Adrenal gland (tissue), 5 donors: ENCODE measurements at regions not wholly inside any gene's neighbourhood (a gene's known extent, or its start where the extent isn't known, plus 50 kb on each side); places are given as distances from the start of the nearest gene placed in this dataset.

ENCODE experiments used
- CTCF ChIP-seq, 6 experiments: fragments of 450-650 bp in 4 of 6; fragments of 200-600 bp in 2 of 6; sonication (generic) in 1 of 6; IDR thresholded peaks; 1 replicate in 5 of 6; 2 replicates in 1 of 6; pipeline versions ENCODE4 v1.5.1 to v1.8.0; 2016 to 2021; ENCODE audit warnings: antibody characterized with exemption in 6 of 6, mild to moderate bottlenecking in 2 of 6, moderate library complexity in 1 of 6
- POLR2A ChIP-seq, 2 donors: fragments of 450-650 bp; IDR thresholded peaks; one replicate each; pipeline ENCODE4 v1.6.1; 2017; ENCODE audit warnings: antibody characterized with exemption in 2 of 2, mild to moderate bottlenecking in 2 of 2, moderate library complexity in 1 of 2
- donor health status: DM: no; HTN: no; CAD: no.

- TF ChIP-seq CTCF (IDR thresholded peaks at IDR 0.05) (no peak), POLR2A (IDR thresholded peaks at IDR 0.05) (no peak)
Measured at GRCh38 chr4:38330321-38330720, 333.7 kb upstream of the KLF3 start.
